Heart left ventricle (tissue), 16 donors: ENCODE measurements at regions not wholly inside any gene's neighbourhood (a gene's known extent, or its start where the extent isn't known, plus 50 kb on each side); places are given as distances from the start of the nearest gene placed in this dataset.

ENCODE experiments used
- ATAC-seq, 4 donors: fragments of 200-7000 bp; cut with Tn5 transposase; one replicate each; pipeline ENCODE4 v1.9.1; 2020 to 2022; ENCODE audit warnings: moderate library complexity in 4 of 4, mild to moderate bottlenecking in 3 of 4, moderate number of reproducible peaks in 1 of 4
- DNase-seq, 5 donors: peaks; one replicate each; pipeline ENCODE4 v3.0.0-alpha.2; 2020
- H3K27ac ChIP-seq, 12 donors: fragments of 200-600 bp; sonication (generic) in 4 of 12; one replicate each; pipeline versions ENCODE4 v1.5.0 to v1.8.0; 2016 to 2022; ENCODE audit warnings: mild to moderate bottlenecking in 2 of 12
- H3K27me3 ChIP-seq, 9 donors: fragments of 200-600 bp; sonication (generic) in 2 of 9; one replicate each; pipeline versions ENCODE4 v1.5.1 to v1.8.0; 2016 to 2022; ENCODE audit warnings: mild to moderate bottlenecking in 3 of 9
- H3K36me3 ChIP-seq, 9 donors: fragments of 200-600 bp; sonication (generic) in 2 of 9; one replicate each; pipeline versions ENCODE4 v1.5.0 to v1.8.0; 2018 to 2022; ENCODE audit warnings: mild to moderate bottlenecking in 2 of 9
- H3K4me1 ChIP-seq, 12 donors: fragments of 200-600 bp; sonication (generic) in 4 of 12; one replicate each; pipeline versions ENCODE4 v1.5.0 to v1.8.0; 2016 to 2022; ENCODE audit warnings: mild to moderate bottlenecking in 3 of 12
- H3K4me3 ChIP-seq, 12 donors: fragments of 200-600 bp; sonication (generic) in 4 of 12; one replicate each; pipeline versions ENCODE4 v1.5.0 to v1.8.0; 2017 to 2022; ENCODE audit warnings: mild to moderate bottlenecking in 9 of 12, moderate library complexity in 4 of 12
- H3K9me3 ChIP-seq, 12 donors: fragments of 200-600 bp; sonication (generic) in 4 of 12; one replicate each; pipeline versions ENCODE4 v1.5.0 to v1.8.0; 2016 to 2022; ENCODE audit warnings: mild to moderate bottlenecking in 1 of 12
- CTCF ChIP-seq, 12 donors: fragments of 200-600 bp; sonication (generic) in 4 of 12; IDR thresholded peaks; one replicate each; pipeline versions ENCODE4 v1.5.0 to v1.8.0; 2018 to 2022; ENCODE audit warnings: antibody characterized with exemption in 12 of 12, mild to moderate bottlenecking in 5 of 12
- POLR2A ChIP-seq, 2 donors: fragments of 450-650 bp; IDR thresholded peaks; one replicate each; pipeline ENCODE4 v1.6.1; 2017; ENCODE audit warnings: antibody characterized with exemption in 2 of 2, mild to moderate bottlenecking in 2 of 2, moderate library complexity in 2 of 2
- WGBS, 4 donors: extraction: QIAGEN DNeasy Blood & Tissue Kit in 2 of 4; methylation state at CpG; one replicate each; pipeline versions ENCODE4 v1.1.5 to v1.1.7; 2013 to 2018; 5-methylcytosine and 5-hydroxymethylcytosine counted together
- intact Hi-C, 10 donors: fragments of 100-400 bp; cut with DNase I; formaldehyde crosslinking; loops; one replicate each; pipeline versions ENCODE4 v1.11.1 to v1.14.2; 2022
- donor health status: ischemic (EF 13 %, LVEDD 7.1; RV severe dilation, severe dysfunction).
- donor health status: healthy with polysubstance abuse.
- donor health status: DM: no; HTN: yes; CAD: no.
- donor health status: DM: no; HTN: no; CAD: no.
- donor health status: ischemic (EF 25% LVEDD 6.9; RV normal size, moderate dysfunction).
- donor health status: ischemic (EF 25% LVEDD 5.7; RV mildly dilated, moderate dysfunction).
- donor health status: healthy.
- donor health status: DM: yes; HTN: yes; CAD: no.
- donor health status: ischemic (EF 35%, LVEDD 5.7; RV mildly dilated, moderate dysfunction).
- donor health status: nonischemic (EF 11% LVEDD 7.7; RV severe dilation, severe dysfunction).
- donor health status: DM: yes; HTN: yes; CAD: no.
- donor health status: PGD.
- donor health status: ischemic (EF 29% LVEDD 5.4; RV normal size, mild dysfunction).
- donor health status: nonischemic (EF 23%, LVEDD 6.1; RV moderate dilation, normal function).

GRCh38 chr9:4424891-4425290 lies 65.4 kb upstream of the SLC1A1 start:
- no peaks in the 10 kb centered on the region for H3K27me3 ChIP-seq
- TF ChIP-seq CTCF (IDR thresholded peaks at IDR 0.05) (no peak), POLR2A (IDR thresholded peaks at IDR 0.05) (no peak)
- ATAC-seq (no peak), DNase-seq (no peak)
- H3K36me3 ChIP-seq, result no peaks in the 10 kb centered on the region
- no peaks in the 10 kb centered on the region for H3K9me3 ChIP-seq
- H3K4me1 ChIP-seq, result peaks cover 0 to 9% (median 0%) of the 10 kb centered on the region in 12 donors
- H3K4me3 ChIP-seq, result no peak overlapping the region
- intact Hi-C loops, result no loop called here
- H3K27ac ChIP-seq, result peak overlapping the region in 1 of 12 donors; percentile 33
- 42 to 56% (median 49%) methylated on average over 4 of the region's 4 CpGs for WGBS, 4 donors

DNA sequence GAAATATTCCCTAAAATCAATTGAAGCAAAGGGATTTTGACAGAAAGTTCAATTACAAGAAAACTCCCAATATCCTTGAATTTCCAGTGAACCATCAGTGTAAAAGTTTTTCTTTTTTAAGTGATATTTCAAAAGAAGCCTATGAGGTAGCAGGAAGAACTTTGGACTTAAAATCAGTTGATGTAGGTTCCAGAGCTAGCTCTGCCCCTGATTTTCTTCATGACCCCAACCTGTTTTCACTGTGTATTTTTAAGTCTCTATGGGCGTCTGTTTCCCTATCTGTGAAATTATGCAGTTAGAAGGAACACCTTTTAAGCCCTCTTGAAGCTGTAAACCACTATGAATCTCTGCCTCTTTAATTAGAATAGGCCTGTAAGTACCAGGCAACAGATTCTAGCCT lies 66.2 kb upstream of the SLC1A1 start:
- ATAC-seq (no peak), DNase-seq (no peak)
- WGBS, 4 donors, result 78 to 88% (median 83%) methylated on average over 1 of the region's 1 CpG
- intact Hi-C loops, result no loop called here
- no peak overlapping the region for H3K27ac ChIP-seq
- H3K4me3 ChIP-seq, result no peak overlapping the region
- H3K9me3 ChIP-seq, result no peaks in the 10 kb centered on the region
- TF ChIP-seq CTCF (IDR thresholded peaks at IDR 0.05) (no peak), POLR2A (IDR thresholded peaks at IDR 0.05) (no peak)
- H3K27me3 ChIP-seq, result no peaks in the 10 kb centered on the region
- no peaks in the 10 kb centered on the region for H3K36me3 ChIP-seq
- H3K4me1 ChIP-seq, result peaks cover 0 to 8% (median 0%) of the 10 kb centered on the region in 12 donors

DNA sequence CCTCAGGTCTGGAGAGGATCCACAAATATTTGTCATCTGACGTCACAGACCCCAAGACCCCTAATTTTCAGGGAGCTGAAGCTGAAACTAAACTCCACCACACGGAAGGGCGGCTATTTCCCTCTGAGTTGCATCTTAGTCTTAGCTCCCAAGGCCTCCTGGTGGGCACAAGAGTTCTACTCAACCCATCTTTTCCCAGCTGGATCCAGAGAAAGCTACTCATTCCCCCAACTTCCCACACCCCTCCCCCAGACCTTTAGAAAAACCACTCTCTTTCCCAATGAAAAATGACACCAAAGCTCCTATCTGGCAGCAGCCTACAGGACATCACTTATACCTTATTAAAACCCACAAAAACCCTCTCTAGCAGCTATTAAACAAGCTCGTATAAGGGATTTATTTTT lies 67.1 kb upstream of the SLC1A1 start:
- Histone ChIP-seq H3K4me1 (peaks cover 0 to 8% (median 0%) of the 10 kb centered on the region in 12 donors), H3K4me3 (no peak overlapping the region), H3K9me3 (no peaks in the 10 kb centered on the region), H3K27me3 (no peaks in the 10 kb centered on the region), H3K36me3 (no peaks in the 10 kb centered on the region), H3K27ac (no peak overlapping the region)
- intact Hi-C loops, result no loop called here
- DNase-seq (no peak), ATAC-seq (no peak)
- WGBS, 4 donors, result 75 to 86% (median 83%) methylated on average over 4 of the region's 4 CpGs
- TF ChIP-seq POLR2A (IDR thresholded peaks at IDR 0.05) (no peak), CTCF (IDR thresholded peaks at IDR 0.05) (no peak)

GRCh38 chr9:4422495-4422894 lies 67.8 kb upstream of the SLC1A1 start:
- peaks cover 0 to 8% (median 0%) of the 10 kb centered on the region in 12 donors for H3K4me1 ChIP-seq
- no peak for DNase-seq
- H3K9me3 ChIP-seq, result no peaks in the 10 kb centered on the region
- no peak overlapping the region for H3K4me3 ChIP-seq
- H3K27me3 ChIP-seq, result no peaks in the 10 kb centered on the region
- 46 to 77% (median 60%) methylated on average over 2 of the region's 2 CpGs for WGBS, 4 donors
- no peaks in the 10 kb centered on the region for H3K36me3 ChIP-seq
- no peak for ATAC-seq
- intact Hi-C loops, result no loop called here
- no peak overlapping the region for H3K27ac ChIP-seq
- no peak for TF ChIP-seq CTCF (IDR thresholded peaks at IDR 0.05)
- TF ChIP-seq POLR2A (IDR thresholded peaks at IDR 0.05), result no peak
